ENCODE measurements at regions not wholly inside any gene's neighbourhood (a gene's known extent, or its start where the extent isn't known, plus 50 kb on each side); places are given as distances from the start of the nearest gene placed in this dataset.

DNA sequence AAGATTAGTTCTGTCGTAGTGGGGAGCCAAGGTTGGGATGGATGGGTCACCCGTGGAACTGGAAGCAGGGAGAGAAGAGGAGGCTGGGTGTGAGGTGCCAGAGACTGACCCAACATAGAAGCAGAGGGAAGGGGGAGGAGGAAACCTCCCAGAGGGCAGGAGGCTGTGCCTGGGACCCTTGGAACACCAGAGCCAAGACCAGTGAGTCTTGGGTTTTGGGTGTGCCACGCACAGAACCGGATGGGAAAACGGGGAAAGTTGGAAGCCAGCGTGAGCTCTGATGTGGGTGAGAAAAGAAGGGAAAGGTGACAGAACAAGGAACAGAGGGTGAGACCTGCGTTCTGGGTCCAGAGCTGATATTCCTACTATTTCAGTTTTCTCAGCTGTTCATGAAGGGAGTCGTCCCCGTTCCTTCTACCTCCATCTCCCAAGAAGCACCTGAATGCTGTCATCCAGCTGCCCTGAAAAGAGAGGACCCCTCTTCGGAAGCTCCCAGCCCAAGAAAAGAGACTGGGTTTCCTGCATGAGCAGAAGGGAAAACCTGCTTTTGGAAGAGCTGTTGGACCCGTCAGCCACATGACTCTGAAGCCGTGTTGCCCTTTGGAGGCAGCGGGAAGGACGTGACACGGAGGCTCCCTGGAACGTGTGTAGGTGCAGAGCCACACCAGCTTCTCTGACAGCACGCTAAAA, 250.1 kb downstream of the NDUFA10 start:
- H3K27me3 ChIP-seq (replicated peaks; ENCODE audit: control insufficient read depth, insufficient read depth, low read length): no peaks in the 10 kb centered on the region; the same call in 1 of the 2 replicates
- H3K36me3 ChIP-seq (ENCODE audit: control insufficient read depth, insufficient read depth, low read length): no peaks in the 10 kb centered on the region
- DNase-seq (ENCODE audit: extremely low read depth, insufficient read length): no peak
- H3K4me3 ChIP-seq (replicated peaks; ENCODE audit: low read depth, low read length): no peak overlapping the region
- no peak for TF ChIP-seq CTCF (IDR thresholded peaks at IDR 0.05; ENCODE audit: insufficient read depth, low read length, poor library complexity, severe bottlenecking)

DNA sequence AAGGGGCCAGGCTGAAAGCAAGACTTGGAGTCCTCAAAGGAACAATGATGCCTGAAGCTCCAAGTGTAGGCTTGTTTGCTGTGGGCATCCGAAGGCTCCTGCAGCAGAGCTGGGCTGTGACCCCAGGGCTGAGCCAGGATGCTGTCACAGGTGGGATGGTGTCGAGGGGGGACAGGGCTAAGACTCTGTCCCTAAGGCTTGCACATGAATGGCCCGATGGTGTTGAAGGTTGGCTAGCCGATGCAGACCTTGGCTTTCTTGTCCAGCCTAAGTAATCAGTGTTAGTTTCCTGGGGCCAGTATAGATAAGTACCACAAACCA, 251.0 kb downstream of the NDUFA10 start:
- DNase-seq (ENCODE audit: extremely low read depth, insufficient read length): no peak
- Histone ChIP-seq H3K36me3 (ENCODE audit: control insufficient read depth, insufficient read depth, low read length) (no peaks in the 10 kb centered on the region), H3K27me3 (replicated peaks; ENCODE audit: control insufficient read depth, insufficient read depth, low read length) (no peaks in the 10 kb centered on the region; the same call in 1 of the 2 replicates), H3K4me3 (replicated peaks; ENCODE audit: low read depth, low read length) (no peak overlapping the region)
- no peak for TF ChIP-seq CTCF (IDR thresholded peaks at IDR 0.05; ENCODE audit: insufficient read depth, low read length, poor library complexity, severe bottlenecking)

GRCh38 chr2:239773228-239774141, 251.7 kb downstream of the NDUFA10 start:
- TF ChIP-seq CTCF (IDR thresholded peaks at IDR 0.05; ENCODE audit: insufficient read depth, low read length, poor library complexity, severe bottlenecking): no peak
- DNase-seq (ENCODE audit: extremely low read depth, insufficient read length): no peak
- Histone ChIP-seq H3K4me3 (replicated peaks; ENCODE audit: low read depth, low read length) (no peak overlapping the region), H3K27me3 (replicated peaks; ENCODE audit: control insufficient read depth, insufficient read depth, low read length) (no peaks in the 10 kb centered on the region; the same call in 1 of the 2 replicates), H3K36me3 (ENCODE audit: control insufficient read depth, insufficient read depth, low read length) (no peaks in the 10 kb centered on the region)

DNA sequence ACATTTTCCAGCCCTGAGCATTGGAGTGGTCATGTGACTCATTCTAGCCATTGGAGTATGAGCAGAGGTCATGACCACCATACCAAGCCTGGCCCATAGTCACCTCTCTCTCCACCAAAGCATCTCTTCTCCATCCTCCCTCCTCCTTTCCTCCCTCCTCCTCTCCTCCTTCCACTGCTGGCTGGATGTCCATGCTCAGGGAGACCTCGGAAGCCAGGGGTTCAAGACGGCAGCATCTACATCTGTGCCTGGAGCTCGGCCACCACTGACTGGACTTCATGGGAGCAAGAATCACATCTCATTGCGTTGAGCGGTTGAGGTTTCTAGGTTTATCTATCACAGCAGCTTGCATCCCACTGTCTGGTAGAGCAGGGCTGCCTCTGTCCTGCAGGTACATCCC, 252.4 kb downstream of the NDUFA10 start:
- no peak for TF ChIP-seq CTCF (IDR thresholded peaks at IDR 0.05; ENCODE audit: insufficient read depth, low read length, poor library complexity, severe bottlenecking)
- Histone ChIP-seq H3K36me3 (ENCODE audit: control insufficient read depth, insufficient read depth, low read length) (no peaks in the 10 kb centered on the region), H3K27me3 (replicated peaks; ENCODE audit: control insufficient read depth, insufficient read depth, low read length) (no peaks in the 10 kb centered on the region), H3K4me3 (replicated peaks; ENCODE audit: low read depth, low read length) (no peak overlapping the region)
- DNase-seq (ENCODE audit: extremely low read depth, insufficient read length): no peak

GRCh38 chr2:239770246-239770639, 254.9 kb downstream of the NDUFA10 start:
- Histone ChIP-seq H3K36me3 (ENCODE audit: control insufficient read depth, insufficient read depth, low read length) (no peaks in the 10 kb centered on the region), H3K27me3 (replicated peaks; ENCODE audit: control insufficient read depth, insufficient read depth, low read length) (no peaks in the 10 kb centered on the region; the same call in 1 of the 2 replicates), H3K4me3 (replicated peaks; ENCODE audit: low read depth, low read length) (no peak overlapping the region)
- no peak for DNase-seq (ENCODE audit: extremely low read depth, insufficient read length)
- TF ChIP-seq CTCF (IDR thresholded peaks at IDR 0.05; ENCODE audit: insufficient read depth, low read length, poor library complexity, severe bottlenecking): no peak

Measured in GM06990 (cell line).